ENCODE measurements at regions not wholly inside any gene's neighbourhood (a gene's known extent, or its start where the extent isn't known, plus 50 kb on each side); places are given as distances from the start of the nearest gene placed in this dataset.

DNA sequence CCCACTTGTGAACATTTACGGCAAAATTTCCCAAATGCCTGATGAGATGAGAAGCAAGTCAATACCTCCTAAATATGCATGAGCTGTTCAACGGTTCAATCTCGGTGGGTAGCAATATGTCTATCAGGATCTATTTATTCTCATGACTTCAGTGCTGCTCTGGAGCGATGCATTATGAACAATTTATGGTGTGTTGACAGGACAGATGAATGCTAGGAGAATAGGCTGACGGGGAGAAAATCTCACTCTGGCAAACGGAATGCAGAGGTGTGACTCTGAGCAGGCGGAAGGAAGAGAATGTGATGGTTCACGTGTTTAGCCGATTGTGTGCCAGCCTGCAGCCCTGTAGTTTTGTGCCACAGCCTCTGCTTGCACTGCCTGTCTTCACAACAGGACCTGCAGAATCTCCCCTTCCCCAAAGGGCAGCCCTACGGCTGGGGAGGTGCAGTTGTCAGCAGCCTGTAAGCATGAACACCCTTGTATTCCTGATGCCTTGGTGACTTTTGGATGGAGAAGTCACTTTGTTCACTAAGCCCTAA lies 345.2 kb downstream of the PHKB start (continued):
- TF ChIP-seq PPARA (CRISPR knock-in tag; IDR thresholded peaks at IDR 0.05; ENCODE audit: borderline replicate concordance) (no peak), RARB (CRISPR knock-in tag; IDR thresholded peaks at IDR 0.05) (no peak)

DNA sequence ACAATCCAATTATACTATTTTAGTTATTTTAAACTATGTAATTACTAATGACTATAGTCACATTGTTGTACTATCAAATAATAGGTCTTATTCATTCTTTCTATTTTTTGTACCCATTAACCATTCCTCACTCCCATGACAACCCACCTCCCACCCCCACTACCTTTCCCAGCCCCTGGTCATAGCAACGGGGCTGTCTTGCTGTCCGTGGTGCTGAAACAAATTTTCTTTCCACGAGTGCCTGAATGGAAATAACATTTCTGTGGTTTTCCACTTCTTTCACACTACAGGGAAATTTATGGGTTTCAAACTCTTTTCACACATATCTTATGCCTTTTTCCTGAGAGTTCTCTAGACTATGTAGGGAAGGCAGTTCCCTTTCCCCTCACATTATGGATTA lies 326.6 kb downstream of the PHKB start:
- ATAC-seq: no peak
- TF ChIP-seq, protein P1, sequence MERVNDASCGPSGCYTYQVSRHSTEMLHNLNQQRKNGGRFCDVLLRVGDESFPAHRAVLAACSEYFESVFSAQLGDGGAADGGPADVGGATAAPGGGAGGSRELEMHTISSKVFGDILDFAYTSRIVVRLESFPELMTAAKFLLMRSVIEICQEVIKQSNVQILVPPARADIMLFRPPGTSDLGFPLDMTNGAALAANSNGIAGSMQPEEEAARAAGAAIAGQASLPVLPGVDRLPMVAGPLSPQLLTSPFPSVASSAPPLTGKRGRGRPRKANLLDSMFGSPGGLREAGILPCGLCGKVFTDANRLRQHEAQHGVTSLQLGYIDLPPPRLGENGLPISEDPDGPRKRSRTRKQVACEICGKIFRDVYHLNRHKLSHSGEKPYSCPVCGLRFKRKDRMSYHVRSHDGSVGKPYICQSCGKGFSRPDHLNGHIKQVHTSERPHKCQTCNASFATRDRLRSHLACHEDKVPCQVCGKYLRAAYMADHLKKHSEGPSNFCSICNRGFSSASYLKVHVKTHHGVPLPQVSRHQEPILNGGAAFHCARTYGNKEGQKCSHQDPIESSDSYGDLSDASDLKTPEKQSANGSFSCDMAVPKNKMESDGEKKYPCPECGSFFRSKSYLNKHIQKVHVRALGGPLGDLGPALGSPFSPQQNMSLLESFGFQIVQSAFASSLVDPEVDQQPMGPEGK (CRISPR knock-in tag; IDR thresholded peaks at IDR 0.05; ENCODE audit: borderline replicate concordance): no peak
- no peak for TF ChIP-seq TSHZ2 (CRISPR knock-in tag; IDR thresholded peaks at IDR 0.05)

GRCh38 chr16:47781673-47782072 lies 320.5 kb downstream of the PHKB start:
- ATAC-seq: no peak
- no peak for TF ChIP-seq ISL1 (CRISPR knock-in tag; IDR thresholded peaks at IDR 0.05)
- TF ChIP-seq ZNF565 (CRISPR knock-in tag; conservative IDR thresholded peaks at IDR 0.05; ENCODE audit: low read depth): no peak
- TF ChIP-seq CSRNP3 (CRISPR knock-in tag; IDR thresholded peaks at IDR 0.05): no peak
- TF ChIP-seq ZC3H10 (CRISPR knock-in tag; IDR thresholded peaks at IDR 0.05): no peak
- TF ChIP-seq CSDC2 (CRISPR knock-in tag; IDR thresholded peaks at IDR 0.05): no peak
- TF ChIP-seq PPARA (CRISPR knock-in tag; IDR thresholded peaks at IDR 0.05; ENCODE audit: borderline replicate concordance): no peak
- TF ChIP-seq ESRRG (CRISPR knock-in tag; IDR thresholded peaks at IDR 0.05): no peak
- TF ChIP-seq, protein P1 (CRISPR knock-in tag; IDR thresholded peaks at IDR 0.05; ENCODE audit: borderline replicate concordance): no peak
- no peak for TF ChIP-seq RARB (CRISPR knock-in tag; IDR thresholded peaks at IDR 0.05)
- no peak for TF ChIP-seq ZNF8 (CRISPR knock-in tag; IDR thresholded peaks at IDR 0.05)
- TF ChIP-seq GLIS3 (CRISPR knock-in tag; IDR thresholded peaks at IDR 0.05): no peak
- no peak for TF ChIP-seq BACH2 (CRISPR knock-in tag; IDR thresholded peaks at IDR 0.05; ENCODE audit: borderline replicate concordance)
- no peak for TF ChIP-seq CREB5 (CRISPR knock-in tag; IDR thresholded peaks at IDR 0.05; ENCODE audit: low read depth)
- TF ChIP-seq TCF4 (CRISPR knock-in tag; IDR thresholded peaks at IDR 0.05; ENCODE audit: borderline replicate concordance): no peak

- TF ChIP-seq ARNTL (CRISPR knock-in tag; IDR thresholded peaks at IDR 0.05; ENCODE audit: borderline replicate concordance, low read depth) (no peak), ISL1 (CRISPR knock-in tag; IDR thresholded peaks at IDR 0.05) (no peak), ZFP3 (CRISPR knock-in tag; IDR thresholded peaks at IDR 0.05) (no peak), SNAI2 (CRISPR knock-in tag; IDR thresholded peaks at IDR 0.05) (no peak)
Measured at GRCh38 chr16:47780213-47780875, 319.2 kb downstream of the PHKB start.

More at GRCh38 chr16:47780213-47780875, 319.2 kb downstream of the PHKB start:
- no peak for ATAC-seq

All from SK-N-SH treated with all-trans-retinoic acid at 6 μM for 48 hours (cell line).